Type B pancreatic cell (in vitro differentiated cells): ENCODE measurements at regions not wholly inside any gene's neighbourhood (a gene's known extent, or its start where the extent isn't known, plus 50 kb on each side); places are given as distances from the start of the nearest gene placed in this dataset.
"Not testable (repeated sequence)": the region's sequence is repeated elsewhere in the genome, so short reads cannot be mapped to it uniquely, and the experiment has no call there.

Experiments
- DNase-seq: peaks from one replicate; pipeline ENCODE4 v3.0.0; 2021; ENCODE audit warnings: mixed read lengths; ENCODE audit not compliant: unreplicated experiment; ENCODE audit errors: extremely low spot score
- H3K27ac Mint-ChIP-seq: 2 replicates; pipeline ENCODE4 v1.8.0; 2021; ENCODE audit warnings: mild to moderate bottlenecking, mixed read lengths
- H3K27me3 Mint-ChIP-seq: 2 replicates; pipeline ENCODE4 v1.8.0; 2021; ENCODE audit warnings: mixed read lengths
- H3K36me3 Mint-ChIP-seq: 2 replicates; pipeline ENCODE4 v1.8.0; 2021; ENCODE audit warnings: mixed read lengths
- H3K4me1 Mint-ChIP-seq: one replicate; pipeline ENCODE4 v1.8.0; 2021; ENCODE audit warnings: mixed read lengths; ENCODE audit not compliant: unreplicated experiment
- H3K4me3 Mint-ChIP-seq: 2 replicates; pipeline ENCODE4 v1.8.0; 2021; ENCODE audit warnings: mild to moderate bottlenecking, mixed read lengths
- H3K9me3 Mint-ChIP-seq: 2 replicates; pipeline ENCODE4 v1.8.0; 2021; ENCODE audit warnings: mixed read lengths
- TF ChIP-seq, protein P1 (sequence below): fragments of 200-600 bp; sonication (generic); conservative IDR thresholded peaks from 2 replicates; pipeline ENCODE4 v1.5.0; 2021; ENCODE audit warnings: antibody characterized with exemption, mild to moderate bottlenecking

- no peaks in the 10 kb centered on the region for H3K9me3 Mint-ChIP-seq
- H3K27me3 Mint-ChIP-seq: no peaks in the 10 kb centered on the region
- H3K4me1 Mint-ChIP-seq: no peaks in the 10 kb centered on the region
- TF ChIP-seq, protein P1, sequence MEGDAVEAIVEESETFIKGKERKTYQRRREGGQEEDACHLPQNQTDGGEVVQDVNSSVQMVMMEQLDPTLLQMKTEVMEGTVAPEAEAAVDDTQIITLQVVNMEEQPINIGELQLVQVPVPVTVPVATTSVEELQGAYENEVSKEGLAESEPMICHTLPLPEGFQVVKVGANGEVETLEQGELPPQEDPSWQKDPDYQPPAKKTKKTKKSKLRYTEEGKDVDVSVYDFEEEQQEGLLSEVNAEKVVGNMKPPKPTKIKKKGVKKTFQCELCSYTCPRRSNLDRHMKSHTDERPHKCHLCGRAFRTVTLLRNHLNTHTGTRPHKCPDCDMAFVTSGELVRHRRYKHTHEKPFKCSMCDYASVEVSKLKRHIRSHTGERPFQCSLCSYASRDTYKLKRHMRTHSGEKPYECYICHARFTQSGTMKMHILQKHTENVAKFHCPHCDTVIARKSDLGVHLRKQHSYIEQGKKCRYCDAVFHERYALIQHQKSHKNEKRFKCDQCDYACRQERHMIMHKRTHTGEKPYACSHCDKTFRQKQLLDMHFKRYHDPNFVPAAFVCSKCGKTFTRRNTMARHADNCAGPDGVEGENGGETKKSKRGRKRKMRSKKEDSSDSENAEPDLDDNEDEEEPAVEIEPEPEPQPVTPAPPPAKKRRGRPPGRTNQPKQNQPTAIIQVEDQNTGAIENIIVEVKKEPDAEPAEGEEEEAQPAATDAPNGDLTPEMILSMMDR: no peak
- no peak overlapping the region for H3K27ac Mint-ChIP-seq
- H3K4me3 Mint-ChIP-seq: no peak overlapping the region
- no peaks in the 10 kb centered on the region for H3K36me3 Mint-ChIP-seq
- DNase-seq: no peak
Observed at GRCh38 chr2:142615876-142616275, 261.6 kb upstream of the KYNU start.

- not testable (repeated sequence) for H3K4me1 Mint-ChIP-seq, H3K27ac Mint-ChIP-seq, H3K27me3 Mint-ChIP-seq, H3K36me3 Mint-ChIP-seq, DNase-seq, H3K4me3 Mint-ChIP-seq, H3K9me3 Mint-ChIP-seq
Observed at GRCh38 chr2:142613193-142613592, 264.3 kb upstream of the KYNU start.

GRCh38 chr2:142605421-142605820, 272.0 kb upstream of the KYNU start:
- Mint-ChIP-seq H3K36me3 (no peaks in the 10 kb centered on the region), H3K27me3 (peaks cover 3% of the 10 kb centered on the region), H3K27ac (no peak overlapping the region), H3K9me3 (no peaks in the 10 kb centered on the region), H3K4me1 (no peaks in the 10 kb centered on the region), H3K4me3 (no peak overlapping the region)
- TF ChIP-seq, protein P1: no peak
- no peak for DNase-seq

DNA sequence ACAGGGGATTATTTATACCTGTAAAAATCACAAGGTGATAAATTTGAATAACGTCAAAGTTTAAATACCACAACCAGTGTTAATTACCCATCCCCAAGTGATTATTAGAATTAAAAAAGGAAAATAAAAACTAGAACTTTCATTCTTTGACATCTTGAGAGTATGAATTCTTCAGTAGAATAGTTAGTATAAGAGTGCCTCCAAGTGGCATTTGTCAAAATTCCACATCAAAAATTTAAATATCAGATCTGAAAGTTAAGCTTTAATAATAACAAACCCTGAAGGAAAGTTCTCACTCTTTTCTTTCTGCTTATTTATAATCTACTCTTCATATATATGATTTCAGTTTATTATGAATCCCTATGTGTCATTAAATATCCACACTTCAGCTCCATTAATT, 273.7 kb upstream of the KYNU start:
- TF ChIP-seq, protein P1: peak; percentile 62
- Mint-ChIP-seq H3K9me3 (no peaks in the 10 kb centered on the region), H3K36me3 (no peaks in the 10 kb centered on the region), H3K27ac (no peak overlapping the region), H3K4me3 (no peak overlapping the region), H3K27me3 (peaks cover 3% of the 10 kb centered on the region), H3K4me1 (no peaks in the 10 kb centered on the region)
- no peak for DNase-seq

DNA sequence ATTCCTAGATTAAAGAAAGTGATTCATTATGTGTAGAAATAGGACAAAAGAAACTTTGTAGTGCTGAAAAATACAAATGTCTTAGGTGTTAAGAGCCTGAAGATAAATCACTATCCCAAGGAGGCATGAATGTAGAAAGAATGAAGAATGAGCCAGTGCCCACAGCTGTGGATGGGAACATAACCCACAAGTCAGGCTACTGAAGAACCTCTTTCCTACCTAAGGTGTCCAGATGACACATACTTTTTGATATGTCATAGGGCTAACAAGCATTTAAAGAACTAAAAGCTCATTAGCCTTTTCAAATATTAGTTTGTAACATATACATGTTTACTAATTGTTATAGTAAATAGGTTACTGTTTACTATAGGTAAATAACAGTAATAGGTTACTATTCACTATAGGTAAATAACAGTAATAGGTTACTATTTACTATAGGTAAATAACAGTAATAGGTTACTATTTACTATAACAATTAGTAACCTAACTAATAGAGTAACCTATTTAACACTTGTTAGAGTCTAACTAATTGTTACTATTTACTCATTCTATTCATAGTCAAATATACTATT, 275.0 kb upstream of the KYNU start:
- Mint-ChIP-seq H3K9me3 (no peaks in the 10 kb centered on the region), H3K27me3 (peaks cover 3% of the 10 kb centered on the region), H3K36me3 (no peaks in the 10 kb centered on the region), H3K4me1 (no peaks in the 10 kb centered on the region), H3K4me3 (no peak overlapping the region), H3K27ac (no peak overlapping the region)
- no peak for DNase-seq
- TF ChIP-seq, protein P1: no peak

DNA sequence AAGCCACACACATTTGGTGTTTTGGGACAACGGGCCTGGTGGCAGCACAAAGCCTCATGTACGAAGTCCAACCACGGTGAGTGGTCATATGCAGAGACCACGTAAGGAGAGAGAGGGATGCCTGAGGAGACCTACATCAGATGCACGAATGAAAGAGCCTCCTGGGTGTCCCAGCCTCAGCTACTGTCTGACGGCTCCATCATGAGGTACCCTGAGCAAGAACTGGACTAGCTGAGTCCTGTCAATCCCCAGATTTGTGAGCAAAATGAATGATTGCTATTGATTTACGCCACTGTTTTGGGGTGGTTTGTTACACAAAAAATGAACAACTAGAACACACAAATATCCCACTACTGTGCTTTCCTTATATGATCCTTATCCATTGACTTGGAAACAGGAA, 275.7 kb upstream of the KYNU start:
- Mint-ChIP-seq H3K27me3 (peaks cover 3% of the 10 kb centered on the region), H3K4me3 (no peak overlapping the region), H3K27ac (no peak overlapping the region), H3K4me1 (no peaks in the 10 kb centered on the region), H3K36me3 (no peaks in the 10 kb centered on the region), H3K9me3 (no peaks in the 10 kb centered on the region)
- DNase-seq: no peak
- TF ChIP-seq, protein P1: no peak
